ENCODE measurements at regions not wholly inside any gene's neighbourhood (a gene's known extent, or its start where the extent isn't known, plus 50 kb on each side); places are given as distances from the start of the nearest gene placed in this dataset.

DNA sequence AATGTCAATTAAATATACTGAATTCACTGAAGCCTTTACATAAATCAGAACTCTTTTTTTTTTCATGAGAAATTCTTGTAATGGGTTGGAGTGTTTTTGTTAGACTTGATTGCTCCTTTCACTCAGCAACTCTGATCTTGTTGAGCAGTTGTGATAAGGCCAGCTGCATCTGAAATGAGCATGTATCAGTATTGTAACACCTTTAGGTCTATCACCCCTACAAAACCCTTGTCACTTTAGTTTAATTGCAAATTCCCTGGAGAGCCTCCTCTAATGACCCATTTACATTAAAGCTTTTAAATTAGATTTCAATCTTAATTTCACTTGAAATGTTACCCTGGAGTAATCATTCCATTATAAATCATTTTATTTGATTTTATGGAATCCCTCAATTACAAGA, 346.8 kb upstream of the TCF4 start:
- POLR2A ChIA-PET, result no interaction called here
- CTCF ChIA-PET, result no interaction called here
- Mint-ChIP-seq H3K27ac (no peak overlapping the region), H3K36me3 (no peaks in the 10 kb centered on the region), H3K9me3 (peaks cover 12% of the 10 kb centered on the region), H3K27me3 (no peaks in the 10 kb centered on the region), H3K4me3 (no peak overlapping the region), H3K4me1 (ENCODE audit: low read depth) (no peaks in the 10 kb centered on the region)
- DNase-seq, result no peak
- intact Hi-C loops (cut with micrococcal nuclease), result no loop called here

- POLR2A ChIA-PET, result no interaction called here
- CTCF ChIA-PET, result no interaction called here
- Mint-ChIP-seq H3K4me1 (ENCODE audit: low read depth) (no peaks in the 10 kb centered on the region), H3K27ac (no peak overlapping the region), H3K4me3 (no peak overlapping the region), H3K9me3 (peaks cover 12% of the 10 kb centered on the region), H3K27me3 (no peaks in the 10 kb centered on the region), H3K36me3 (no peaks in the 10 kb centered on the region)
- DNase-seq, result no peak
- intact Hi-C loops (cut with micrococcal nuclease), result no loop called here
Observed at GRCh38 chr18:55932675-55933074, 344.7 kb upstream of the TCF4 start.

GRCh38 chr18:55927831-55928230, 339.8 kb upstream of the TCF4 start:
- Mint-ChIP-seq H3K9me3 (no peaks in the 10 kb centered on the region), H3K27ac (no peak overlapping the region), H3K36me3 (no peaks in the 10 kb centered on the region), H3K4me3 (no peak overlapping the region), H3K4me1 (ENCODE audit: low read depth) (no peaks in the 10 kb centered on the region), H3K27me3 (no peaks in the 10 kb centered on the region)
- POLR2A ChIA-PET, result no interaction called here
- intact Hi-C loops (cut with micrococcal nuclease), result no loop called here
- no peak for DNase-seq
- CTCF ChIA-PET, result no interaction called here

- CTCF ChIA-PET, result no interaction called here
Observed at GRCh38 chr18:55925772-55926171, 337.8 kb upstream of the TCF4 start.

DNA sequence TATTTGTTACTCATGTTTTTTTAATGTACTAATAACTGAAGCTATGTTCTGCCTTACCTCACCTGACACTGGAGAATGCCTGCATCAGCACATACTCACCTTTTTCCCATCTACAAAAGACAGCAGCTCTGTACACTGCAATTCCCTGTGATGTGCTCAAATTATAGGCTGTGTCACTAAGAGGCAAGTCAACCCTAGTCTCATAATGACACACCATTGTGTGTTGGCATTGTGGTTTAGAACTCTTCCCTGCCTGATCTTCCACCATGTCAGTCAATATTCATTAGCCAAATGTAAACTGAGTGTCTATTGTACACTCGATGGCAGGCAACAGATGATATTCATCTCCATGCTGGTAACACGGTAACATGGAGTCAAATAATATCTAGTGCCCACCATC, 332.1 kb upstream of the TCF4 start:
- no peak for DNase-seq
- Mint-ChIP-seq H3K27me3 (no peaks in the 10 kb centered on the region), H3K4me1 (ENCODE audit: low read depth) (no peaks in the 10 kb centered on the region), H3K36me3 (no peaks in the 10 kb centered on the region), H3K4me3 (no peak overlapping the region), H3K9me3 (peaks cover 3% of the 10 kb centered on the region), H3K27ac (no peak overlapping the region)
- POLR2A ChIA-PET, result no interaction called here
- CTCF ChIA-PET, result no interaction called here
- intact Hi-C loops (cut with micrococcal nuclease), result no loop called here

More at GRCh38 chr18:55925772-55926171, 337.8 kb upstream of the TCF4 start:
- Mint-ChIP-seq H3K4me1 (ENCODE audit: low read depth) (no peaks in the 10 kb centered on the region), H3K36me3 (no peaks in the 10 kb centered on the region), H3K27me3 (no peaks in the 10 kb centered on the region), H3K27ac (no peak overlapping the region), H3K9me3 (no peaks in the 10 kb centered on the region), H3K4me3 (no peak overlapping the region)
- DNase-seq, result no peak
- POLR2A ChIA-PET, result no interaction called here
- intact Hi-C loops (cut with micrococcal nuclease), result no loop called here

GRCh38 chr18:55918444-55918843, 330.5 kb upstream of the TCF4 start:
- ChIA-PET CTCF (no interaction called here), POLR2A (no interaction called here)
- Mint-ChIP-seq H3K4me3 (no peak overlapping the region), H3K4me1 (ENCODE audit: low read depth) (no peaks in the 10 kb centered on the region), H3K27ac (no peak overlapping the region), H3K9me3 (peaks cover 3% of the 10 kb centered on the region), H3K36me3 (no peaks in the 10 kb centered on the region), H3K27me3 (no peaks in the 10 kb centered on the region)
- intact Hi-C loops (cut with micrococcal nuclease), result no loop called here
- DNase-seq, result no peak

- no peaks in the 10 kb centered on the region for H3K27me3 Mint-ChIP-seq
- H3K36me3 Mint-ChIP-seq, result no peaks in the 10 kb centered on the region
- H3K9me3 Mint-ChIP-seq, result peaks cover 3% of the 10 kb centered on the region
- ChIA-PET CTCF (interaction anchor here (0.6 kb wide), 1 partner anchor 1353 kb away, joined by 3 read pairs; no protein-coding TSS in a partner anchor), POLR2A (no interaction called here)
- DNase-seq, result no peak
- H3K4me1 Mint-ChIP-seq (ENCODE audit: low read depth), result no peaks in the 10 kb centered on the region
- H3K27ac Mint-ChIP-seq, result no peak overlapping the region
- no peak overlapping the region for H3K4me3 Mint-ChIP-seq
- intact Hi-C loops (cut with micrococcal nuclease), result no loop called here
Observed at GRCh38 chr18:55912919-55913318, 324.9 kb upstream of the TCF4 start.

DNA sequence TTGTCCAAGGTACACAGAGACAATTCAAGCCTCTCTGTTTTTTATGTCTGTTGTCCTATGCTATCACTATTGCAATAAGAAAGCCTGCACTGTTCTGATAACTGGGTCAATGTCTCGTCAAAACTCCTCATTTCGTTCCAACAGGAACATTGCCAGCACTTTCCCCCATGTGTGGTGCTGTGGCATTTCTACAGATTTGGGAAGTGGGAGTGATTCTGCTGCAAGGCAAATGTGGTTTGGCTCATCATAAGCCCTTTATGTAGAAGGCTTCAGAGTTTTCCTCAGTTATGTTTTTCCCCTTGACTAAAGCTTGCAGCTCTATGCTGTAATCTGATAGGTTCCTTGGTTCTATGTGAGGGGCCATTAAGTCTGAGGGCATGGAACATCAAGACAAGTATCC, 324.1 kb upstream of the TCF4 start:
- DNase-seq, result no peak
- H3K4me1 Mint-ChIP-seq (ENCODE audit: low read depth), result no peaks in the 10 kb centered on the region
- intact Hi-C loops (cut with micrococcal nuclease), result no loop called here
- no peaks in the 10 kb centered on the region for H3K27me3 Mint-ChIP-seq
- H3K4me3 Mint-ChIP-seq, result no peak overlapping the region
- CTCF ChIA-PET, result no interaction called here
- peaks cover 3% of the 10 kb centered on the region for H3K9me3 Mint-ChIP-seq
- no peak overlapping the region for H3K27ac Mint-ChIP-seq
- H3K36me3 Mint-ChIP-seq, result no peaks in the 10 kb centered on the region
- POLR2A ChIA-PET, result no interaction called here

DNA sequence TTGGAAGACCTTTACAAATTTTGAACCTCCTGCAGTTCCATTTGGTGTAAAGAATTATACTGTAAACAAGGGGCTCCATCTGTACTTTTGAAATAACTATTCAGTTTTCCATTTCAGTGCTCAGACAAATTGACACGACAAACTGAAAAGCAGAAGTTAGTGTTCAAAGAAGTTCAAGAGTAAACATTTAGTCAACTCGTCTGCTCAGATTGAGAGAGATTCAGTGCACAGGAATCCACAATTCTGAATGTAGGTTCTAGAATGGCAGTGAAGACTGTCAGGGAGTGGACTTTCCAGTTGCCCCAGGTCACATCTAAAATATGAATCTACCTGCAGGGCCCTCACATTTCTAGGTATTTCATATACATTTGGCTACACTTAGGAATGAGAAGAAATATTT, 322.3 kb upstream of the TCF4 start:
- no peaks in the 10 kb centered on the region for H3K4me1 Mint-ChIP-seq (ENCODE audit: low read depth)
- no peak overlapping the region for H3K27ac Mint-ChIP-seq
- DNase-seq, result no peak
- no peak overlapping the region for H3K4me3 Mint-ChIP-seq
- no peaks in the 10 kb centered on the region for H3K36me3 Mint-ChIP-seq
- no peaks in the 10 kb centered on the region for H3K9me3 Mint-ChIP-seq
- H3K27me3 Mint-ChIP-seq, result no peaks in the 10 kb centered on the region
- CTCF ChIA-PET, result no interaction called here
- POLR2A ChIA-PET, result no interaction called here
- intact Hi-C loops (cut with micrococcal nuclease), result no loop called here

GRCh38 chr18:55908901-55909366, 320.9 kb upstream of the TCF4 start:
- Mint-ChIP-seq H3K36me3 (no peaks in the 10 kb centered on the region), H3K4me1 (ENCODE audit: low read depth) (no peaks in the 10 kb centered on the region)

DNA sequence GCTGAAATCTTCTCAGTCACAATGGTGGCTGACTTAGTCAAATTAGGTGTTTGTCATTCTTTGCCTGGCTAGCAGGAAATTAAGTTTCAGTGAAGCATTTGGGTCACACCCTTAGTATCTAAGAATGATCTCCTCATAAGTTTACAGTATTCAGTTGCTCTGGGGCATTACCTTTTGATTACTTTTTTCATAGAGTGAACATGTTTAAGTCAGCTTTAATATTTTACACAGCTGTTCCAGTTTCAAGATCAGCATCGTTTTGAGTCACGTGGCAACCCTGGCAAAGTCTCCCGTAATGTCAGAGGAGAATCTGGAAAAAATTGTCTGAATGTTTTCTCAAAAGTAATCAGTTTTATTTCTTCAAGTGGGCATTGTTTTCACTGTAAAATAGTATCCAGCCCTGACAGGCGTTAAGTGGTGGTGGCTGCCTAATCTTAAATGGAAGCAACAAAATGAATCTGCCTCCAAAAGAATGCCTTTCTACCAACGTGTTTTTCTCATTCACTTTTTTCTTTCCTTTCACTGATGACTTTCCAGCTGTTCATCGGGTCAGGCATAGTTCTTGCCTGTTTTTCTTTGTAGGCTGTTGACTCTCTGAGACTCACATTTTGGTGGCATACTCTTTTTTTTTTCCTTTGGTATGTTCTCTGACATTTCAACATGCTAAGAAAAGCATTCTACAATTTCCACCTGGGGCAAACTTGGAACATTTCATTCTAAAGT, 319.6 kb upstream of the TCF4 start:
- Mint-ChIP-seq H3K4me3 (no peak overlapping the region), H3K27ac (no peak overlapping the region), H3K9me3 (no peaks in the 10 kb centered on the region), H3K36me3 (no peaks in the 10 kb centered on the region), H3K27me3 (no peaks in the 10 kb centered on the region), H3K4me1 (ENCODE audit: low read depth) (no peaks in the 10 kb centered on the region)
- CTCF ChIA-PET, result no interaction called here
- no peak for DNase-seq
- intact Hi-C loops (cut with micrococcal nuclease), result no loop called here
- POLR2A ChIA-PET, result no interaction called here

More at GRCh38 chr18:55908901-55909366, 320.9 kb upstream of the TCF4 start:
- no peak overlapping the region for H3K4me3 Mint-ChIP-seq
- no peak overlapping the region for H3K27ac Mint-ChIP-seq
- H3K9me3 Mint-ChIP-seq, result no peaks in the 10 kb centered on the region
- no peaks in the 10 kb centered on the region for H3K27me3 Mint-ChIP-seq
- ChIA-PET CTCF (interaction anchor here (0.7 kb wide), 1 partner anchor 1191 kb away, joined by 3 read pairs; no protein-coding TSS in a partner anchor), POLR2A (no interaction called here)
- intact Hi-C loops (cut with micrococcal nuclease), result no loop called here
- no peak for DNase-seq

- no peak for DNase-seq
- Mint-ChIP-seq H3K4me3 (no peak overlapping the region), H3K27me3 (no peaks in the 10 kb centered on the region), H3K9me3 (no peaks in the 10 kb centered on the region), H3K27ac (no peak overlapping the region), H3K4me1 (ENCODE audit: low read depth) (no peaks in the 10 kb centered on the region), H3K36me3 (no peaks in the 10 kb centered on the region)
- intact Hi-C loops (cut with micrococcal nuclease), result no loop called here
- POLR2A ChIA-PET, result no interaction called here
- CTCF ChIA-PET, result no interaction called here
Observed at GRCh38 chr18:55906536-55906935, 318.5 kb upstream of the TCF4 start.

DNA sequence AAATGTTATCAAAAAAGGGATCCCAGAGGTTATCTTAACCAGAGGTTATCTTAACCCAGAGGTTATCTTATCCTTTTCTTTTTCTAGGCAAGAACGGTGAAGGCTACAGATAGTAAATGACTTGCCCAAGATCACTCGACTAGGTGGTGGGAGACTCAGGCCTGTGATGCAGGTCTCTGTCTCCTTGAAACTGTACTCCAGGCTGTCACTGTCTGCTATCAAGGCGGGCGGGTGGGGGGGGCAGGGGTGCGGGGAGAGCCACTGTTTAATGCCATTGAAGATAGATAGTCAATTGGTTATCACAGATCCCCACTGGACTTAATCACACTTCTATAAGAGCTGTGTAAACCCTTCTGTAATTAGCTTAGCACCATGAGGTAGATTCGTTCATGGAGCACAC, 315.9 kb upstream of the TCF4 start:
- no peaks in the 10 kb centered on the region for H3K9me3 Mint-ChIP-seq
- DNase-seq, result no peak
- POLR2A ChIA-PET, result no interaction called here
- H3K4me1 Mint-ChIP-seq (ENCODE audit: low read depth), result no peaks in the 10 kb centered on the region
- no peaks in the 10 kb centered on the region for H3K27me3 Mint-ChIP-seq
- CTCF ChIA-PET, result no interaction called here
- H3K36me3 Mint-ChIP-seq, result no peaks in the 10 kb centered on the region
- intact Hi-C loops (cut with micrococcal nuclease), result no loop called here
- no peak overlapping the region for H3K4me3 Mint-ChIP-seq
- H3K27ac Mint-ChIP-seq, result no peak overlapping the region
